B cell (primary cell): ENCODE measurements at regions not wholly inside any gene's neighbourhood (a gene's known extent, or its start where the extent isn't known, plus 50 kb on each side); places are given as distances from the start of the nearest gene placed in this dataset.

Source experiments
- ATAC-seq: fragments of 200-7000 bp; cut with Tn5 transposase; one replicate; pipeline ENCODE4 v1.10.0; 2021; ENCODE audit warnings: low read depth, mild to moderate bottlenecking, moderate number of reproducible peaks, moderate library complexity
- CTCF ChIA-PET: fragments of 350-600 bp; sonication (Branson Sonifier 250); formaldehyde crosslinking; loops from one replicate; lab custom pipeline; 2021; ENCODE audit warnings: antibody characterized with exemption, inconsistent platforms; lab: Charles Lee
- POLR2A ChIA-PET: fragments of 350-600 bp; sonication (Branson Sonifier 250); formaldehyde crosslinking; loops from one replicate; lab custom pipeline; 2021; ENCODE audit warnings: antibody characterized with exemption; lab: Charles Lee
- DNase-seq: peaks from one replicate; pipeline ENCODE4 v3.0.0; 2013
- H2AFZ ChIP-seq: 2 replicates; pipeline ENCODE4 v1.6.1; 2012; ENCODE audit warnings: mild to moderate bottlenecking, low read depth, low read length; ENCODE audit not compliant: insufficient read depth, poor library complexity, severe bottlenecking
- H3K27ac ChIP-seq, 2 donors: 1 replicate in 1 of 2; 2 replicates in 1 of 2; pipeline ENCODE4 v1.5.1; 2012 to 2013; ENCODE audit warnings: low read length in 2 of 2, mild to moderate bottlenecking in 2 of 2, moderate library complexity in 1 of 2
- H3K27me3 ChIP-seq, 4 experiments: fragments of 200-600 bp in 1 of 4; sonication (generic) in 1 of 4; replicated peaks in 1 of 4; 1 replicate in 2 of 4; 2 replicates in 2 of 4; pipeline versions ENCODE4 v1.6.1 to v1.7.0; 2013 to 2016; ENCODE audit warnings: low read length in 3 of 4, mild to moderate bottlenecking in 2 of 4, mixed read lengths in 1 of 4, moderate library complexity in 1 of 4; ENCODE audit not compliant: insufficient read depth in 4 of 4, control insufficient read depth in 3 of 4; ENCODE audit errors: control extremely low read depth in 1 of 4
- H3K36me3 ChIP-seq, 2 experiments: replicated peaks in 1 of 2; 1 replicate in 1 of 2; 2 replicates in 1 of 2; pipeline versions ENCODE4 v1.6.1 to v1.7.1; 2013; ENCODE audit warnings: low read length in 1 of 2; ENCODE audit not compliant: insufficient read depth in 2 of 2, control insufficient read depth in 1 of 2; ENCODE audit errors: control extremely low read depth in 1 of 2, extremely low read depth in 1 of 2
- H3K4me1 ChIP-seq, 2 donors: fragments of 200-600 bp in 1 of 2; sonication (generic) in 1 of 2; 1 replicate in 1 of 2; 2 replicates in 1 of 2; pipeline versions ENCODE4 v1.5.1 to v1.6.1; 2013 to 2017; ENCODE audit warnings: low read length in 2 of 2; ENCODE audit not compliant: control insufficient read depth in 2 of 2, insufficient read depth in 2 of 2
- H3K4me2 ChIP-seq: replicated peaks from 2 replicates; pipeline ENCODE3; 2012; ENCODE audit warnings: mild to moderate bottlenecking, low read depth, low read length; ENCODE audit not compliant: poor library complexity, severe bottlenecking
- H3K4me3 ChIP-seq, 5 experiments: fragments of 200-600 bp in 1 of 5; sonication (generic) in 1 of 5; 1 replicate in 3 of 5; 2 replicates in 2 of 5; pipeline versions ENCODE4 v1.5.1 to v1.7.0; 2011 to 2016; ENCODE audit warnings: low read length in 4 of 5, mild to moderate bottlenecking in 4 of 5, low read depth in 2 of 5, control low read depth in 1 of 5, moderate library complexity in 1 of 5; ENCODE audit not compliant: insufficient read depth in 1 of 5; ENCODE audit errors: control extremely low read depth in 1 of 5, extremely low read depth in 1 of 5
- H3K79me2 ChIP-seq: fragments of 200-600 bp; sonication (generic); one replicate; pipeline ENCODE4 v1.6.0; 2016; ENCODE audit warnings: low read length; ENCODE audit not compliant: control insufficient read depth, insufficient read depth
- H3K9ac ChIP-seq: fragments of 200-600 bp; sonication (generic); 2 replicates; pipeline ENCODE4 v1.6.1; 2017; ENCODE audit warnings: mild to moderate bottlenecking, low read length, moderate library complexity
- H3K9me3 ChIP-seq, 3 donors: one replicate each; pipeline versions ENCODE4 v1.6.1 to v1.7.1; 2013; ENCODE audit warnings: low read length in 2 of 3; ENCODE audit not compliant: control insufficient read depth in 2 of 3, insufficient read depth in 1 of 3; ENCODE audit errors: control extremely low read depth in 1 of 3
- H4K20me1 ChIP-seq: 2 replicates; pipeline ENCODE4 v1.6.0; 2012; ENCODE audit warnings: mild to moderate bottlenecking, low read length; ENCODE audit not compliant: insufficient read depth, control insufficient read depth, poor library complexity, severe bottlenecking
- H3K27ac Mint-ChIP-seq: one replicate; pipeline ENCODE4 v1.8.0; 2021; ENCODE audit warnings: mixed read lengths
- H3K27me3 Mint-ChIP-seq: one replicate; pipeline ENCODE4 v1.8.0; 2021; ENCODE audit warnings: mixed read lengths
- H3K4me1 Mint-ChIP-seq: one replicate; pipeline ENCODE4 v1.8.0; 2021; ENCODE audit warnings: mixed read lengths
- H3K4me3 Mint-ChIP-seq: one replicate; pipeline ENCODE4 v1.8.0; 2021; ENCODE audit warnings: mixed read lengths
- H3K9me3 Mint-ChIP-seq: one replicate; pipeline ENCODE4 v1.8.0; 2022; ENCODE audit warnings: mixed read lengths; ENCODE audit not compliant: insufficient read depth
- CTCF ChIP-seq: fragments of 200-600 bp; IDR thresholded peaks from one replicate; pipeline ENCODE4 v1.8.0; 2022; ENCODE audit warnings: antibody characterized with exemption, mild to moderate bottlenecking
- EZH2 ChIP-seq: IDR thresholded peaks from 2 replicates; pipeline ENCODE4 v1.6.1; 2012; ENCODE audit warnings: borderline replicate concordance, low read depth, mild to moderate bottlenecking, moderate library complexity, low read length; ENCODE audit not compliant: insufficient read depth, poor library complexity, severe bottlenecking
- WGBS: methylation state at CpG from one replicate; pipeline ENCODE4 v1.1.5; 2013; ENCODE audit warnings: missing lambda C conversion rate; ENCODE audit not compliant: insufficient coverage; 5-methylcytosine and 5-hydroxymethylcytosine counted together
- intact Hi-C: fragments of 100-400 bp; cut with micrococcal nuclease; formaldehyde crosslinking; loops from one replicate; pipeline ENCODE4 v1.10.0; 2022

GRCh38 chr9:113664181-113664875 lies 200.8 kb downstream of the RGS3 start:
- intact Hi-C loops, result no loop called here
- ChIA-PET CTCF (interaction anchor here (1.2 to 2.0 kb wide), 2 partner anchors 9 to 392 kb away, joined by 3 to 7 read pairs; no protein-coding TSS in a partner anchor), POLR2A (no interaction called here)
- no peaks in the 10 kb centered on the region for H3K9me3 Mint-ChIP-seq
- Histone ChIP-seq H3K9me3 (no peaks in the 10 kb centered on the region), H3K36me3 (no peaks in the 10 kb centered on the region), H3K79me2 (no peaks in the 10 kb centered on the region), H3K27ac (no peak overlapping the region), H2AFZ (no peak overlapping the region), H3K4me1 (no peaks in the 10 kb centered on the region), H3K27me3 (peaks cover 0 to 13% (median 2%) of the 10 kb centered on the region in 4 experiments), H3K9ac (no peak overlapping the region), H3K4me3 (no peak overlapping the region), H3K4me2 (no peak overlapping the region), H4K20me1 (no peaks in the 10 kb centered on the region)
- H3K27me3 Mint-ChIP-seq, result peaks cover 28% of the 10 kb centered on the region
- no peak for DNase-seq
- H3K4me3 Mint-ChIP-seq, result no peak overlapping the region
- H3K4me1 Mint-ChIP-seq, result peaks cover under 1% of the 10 kb centered on the region
- no peak for TF ChIP-seq CTCF
- TF ChIP-seq EZH2, result no peak
- ATAC-seq, result no peak
- no peak overlapping the region for H3K27ac Mint-ChIP-seq
- 83% methylated on average over 13 of the region's 16 CpGs for WGBS

- H3K36me3 ChIP-seq, result no peaks in the 10 kb centered on the region
- 100% methylated on average over 1 of the region's 1 CpG for WGBS
- no peaks in the 10 kb centered on the region for H4K20me1 ChIP-seq
- H3K4me3 ChIP-seq, result no peak overlapping the region
- DNase-seq, result no peak
- H3K4me2 ChIP-seq, result no peak overlapping the region
- no peak overlapping the region for H3K4me3 Mint-ChIP-seq
- H3K9me3 ChIP-seq, result no peaks in the 10 kb centered on the region
- H3K9ac ChIP-seq, result no peak overlapping the region
- intact Hi-C loops, result no loop called here
- no peak overlapping the region for H3K27ac Mint-ChIP-seq
- no peaks in the 10 kb centered on the region for H3K9me3 Mint-ChIP-seq
- ChIA-PET POLR2A (no interaction called here), CTCF (interaction anchor here (1.0 to 2.0 kb wide), 2 partner anchors 10 to 74 kb away, joined by 4 to 7 read pairs; no protein-coding TSS in a partner anchor)
- H3K4me1 ChIP-seq, result no peaks in the 10 kb centered on the region
- peaks cover 0 to 12% (median 0%) of the 10 kb centered on the region in 4 experiments for H3K27me3 ChIP-seq
- no peak overlapping the region for H2AFZ ChIP-seq
- no peak overlapping the region for H3K27ac ChIP-seq
- TF ChIP-seq EZH2 (no peak), CTCF (no peak)
- ATAC-seq, result no peak
- peaks cover 7% of the 10 kb centered on the region for H3K4me1 Mint-ChIP-seq
- peaks cover 22% of the 10 kb centered on the region for H3K27me3 Mint-ChIP-seq
- H3K79me2 ChIP-seq, result no peaks in the 10 kb centered on the region
Observed at GRCh38 chr9:113665064-113665463, 201.5 kb downstream of the RGS3 start.
